Progenitor cell of endocrine pancreas (in vitro differentiated cells): ENCODE measurements at regions not wholly inside any gene's neighbourhood (a gene's known extent, or its start where the extent isn't known, plus 50 kb on each side); places are given as distances from the start of the nearest gene placed in this dataset.
"Not testable (repeated sequence)": the region's sequence is repeated elsewhere in the genome, so short reads cannot be mapped to it uniquely, and the experiment has no call there.

Experiments used
- DNase-seq: peaks from one replicate; pipeline ENCODE4 v3.0.0; 2021; ENCODE audit warnings: low spot score; ENCODE audit not compliant: unreplicated experiment
- H3K27ac Mint-ChIP-seq: 2 replicates; pipeline ENCODE4 v1.8.0; 2021; ENCODE audit warnings: mild to moderate bottlenecking, moderate library complexity, mixed read lengths
- H3K27me3 Mint-ChIP-seq: 2 replicates; pipeline ENCODE4 v1.8.0; 2021; ENCODE audit warnings: mixed read lengths
- H3K36me3 Mint-ChIP-seq: 2 replicates; pipeline ENCODE4 v1.8.0; 2022; ENCODE audit warnings: mixed read lengths; ENCODE audit not compliant: insufficient read depth
- H3K4me1 Mint-ChIP-seq: 2 replicates; pipeline ENCODE4 v1.8.0; 2021; ENCODE audit warnings: low read depth, mixed read lengths
- H3K4me3 Mint-ChIP-seq: 2 replicates; pipeline ENCODE4 v1.8.0; 2021; ENCODE audit warnings: low read depth, mild to moderate bottlenecking, moderate library complexity, mixed read lengths
- H3K9me3 Mint-ChIP-seq: 2 replicates; pipeline ENCODE4 v1.8.0; 2021; ENCODE audit warnings: low read depth, mixed read lengths
- TF ChIP-seq, protein P1 (sequence below): fragments of 200-600 bp; sonication (generic); IDR thresholded peaks from one replicate; pipeline ENCODE4 v1.5.0; 2021; ENCODE audit warnings: antibody characterized with exemption, mild to moderate bottlenecking; ENCODE audit not compliant: unreplicated experiment

DNA sequence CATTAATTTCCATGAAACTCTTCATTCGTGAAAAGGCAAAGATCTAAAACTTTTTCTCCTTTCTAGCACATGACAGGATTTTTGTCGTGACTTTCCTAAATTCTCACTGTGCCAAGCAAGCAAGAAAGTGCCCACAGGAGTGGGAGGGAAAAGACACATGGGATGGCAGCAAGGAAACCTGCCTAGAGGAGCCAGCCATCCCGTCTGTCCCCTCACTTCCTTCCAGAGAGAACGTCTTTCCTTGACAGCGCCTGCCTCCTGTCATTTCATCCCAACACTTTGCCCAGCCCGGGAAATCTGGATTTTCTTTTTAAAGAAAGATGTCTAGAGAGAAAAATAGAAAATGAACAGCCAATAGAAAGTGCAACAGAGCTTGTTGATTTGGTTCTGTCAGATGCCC lies 200.6 kb upstream of the PTBP2 start:
- TF ChIP-seq, protein P1, sequence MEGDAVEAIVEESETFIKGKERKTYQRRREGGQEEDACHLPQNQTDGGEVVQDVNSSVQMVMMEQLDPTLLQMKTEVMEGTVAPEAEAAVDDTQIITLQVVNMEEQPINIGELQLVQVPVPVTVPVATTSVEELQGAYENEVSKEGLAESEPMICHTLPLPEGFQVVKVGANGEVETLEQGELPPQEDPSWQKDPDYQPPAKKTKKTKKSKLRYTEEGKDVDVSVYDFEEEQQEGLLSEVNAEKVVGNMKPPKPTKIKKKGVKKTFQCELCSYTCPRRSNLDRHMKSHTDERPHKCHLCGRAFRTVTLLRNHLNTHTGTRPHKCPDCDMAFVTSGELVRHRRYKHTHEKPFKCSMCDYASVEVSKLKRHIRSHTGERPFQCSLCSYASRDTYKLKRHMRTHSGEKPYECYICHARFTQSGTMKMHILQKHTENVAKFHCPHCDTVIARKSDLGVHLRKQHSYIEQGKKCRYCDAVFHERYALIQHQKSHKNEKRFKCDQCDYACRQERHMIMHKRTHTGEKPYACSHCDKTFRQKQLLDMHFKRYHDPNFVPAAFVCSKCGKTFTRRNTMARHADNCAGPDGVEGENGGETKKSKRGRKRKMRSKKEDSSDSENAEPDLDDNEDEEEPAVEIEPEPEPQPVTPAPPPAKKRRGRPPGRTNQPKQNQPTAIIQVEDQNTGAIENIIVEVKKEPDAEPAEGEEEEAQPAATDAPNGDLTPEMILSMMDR: no peak
- no peaks in the 10 kb centered on the region for H3K27me3 Mint-ChIP-seq
- H3K27ac Mint-ChIP-seq: no peak overlapping the region
- DNase-seq: no peak
- H3K4me1 Mint-ChIP-seq: peaks cover 7% of the 10 kb centered on the region
- no peaks in the 10 kb centered on the region for H3K36me3 Mint-ChIP-seq
- H3K4me3 Mint-ChIP-seq: no peak overlapping the region
- no peaks in the 10 kb centered on the region for H3K9me3 Mint-ChIP-seq

DNA sequence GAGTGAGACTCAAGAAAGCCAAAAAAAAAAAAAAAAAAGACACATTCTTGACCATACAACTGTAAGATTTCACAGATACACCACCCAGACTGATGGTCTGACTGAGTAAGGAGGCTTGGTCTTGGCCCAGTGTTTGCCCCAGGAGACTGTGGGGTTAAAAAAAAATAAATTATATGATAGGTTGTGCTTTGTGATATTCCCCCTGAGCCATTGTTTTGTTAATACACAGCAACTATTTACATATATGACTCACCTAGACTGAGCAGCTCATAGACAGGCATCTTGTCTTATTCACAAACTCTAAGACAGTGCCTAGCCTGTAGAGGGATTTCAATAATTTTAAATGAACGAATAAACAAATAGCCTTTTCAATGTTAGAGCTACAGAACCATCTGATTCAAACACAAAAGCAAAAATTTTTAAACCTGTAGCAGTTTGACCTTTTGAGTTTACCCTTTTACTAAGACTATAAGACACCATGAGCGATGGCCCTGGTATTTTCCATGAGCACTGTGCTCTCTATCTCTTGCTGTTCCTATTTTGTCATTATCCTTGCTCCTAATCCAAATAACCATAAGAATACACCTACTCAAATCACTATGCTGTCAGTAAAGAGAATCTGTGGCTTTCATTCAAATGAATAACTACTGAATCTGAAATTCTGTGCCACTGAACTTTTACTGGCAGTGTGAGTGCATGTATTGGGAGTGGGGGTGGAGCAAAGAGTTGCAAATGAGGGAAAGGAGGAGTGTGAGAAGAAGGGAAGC lies 199.4 kb upstream of the PTBP2 start:
- Mint-ChIP-seq H3K27ac (no peak overlapping the region), H3K4me1 (peaks cover 5% of the 10 kb centered on the region), H3K36me3 (no peaks in the 10 kb centered on the region), H3K9me3 (peaks cover 2% of the 10 kb centered on the region), H3K27me3 (no peaks in the 10 kb centered on the region), H3K4me3 (no peak overlapping the region)
- DNase-seq: no peak
- TF ChIP-seq, protein P1: no peak

DNA sequence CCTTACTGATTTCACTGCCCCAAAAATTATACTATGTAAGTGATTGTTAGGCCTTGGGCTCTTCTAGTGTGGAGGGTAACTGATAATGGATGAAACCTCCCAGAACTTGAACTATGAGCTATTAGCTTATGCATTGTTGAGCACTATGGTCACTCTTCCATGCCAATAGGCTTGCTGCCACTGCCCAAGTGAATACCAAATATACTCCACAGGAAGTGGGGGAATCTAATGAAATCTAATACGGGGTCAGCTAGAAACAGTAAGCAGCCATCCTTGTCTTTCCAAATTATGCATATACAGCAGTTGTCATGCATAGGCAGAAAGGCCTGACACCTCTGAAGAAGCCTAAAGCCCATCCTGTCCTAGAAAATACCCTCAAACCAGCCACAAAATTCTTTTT lies 198.7 kb upstream of the PTBP2 start:
- Mint-ChIP-seq H3K4me3 (no peak overlapping the region), H3K36me3 (no peaks in the 10 kb centered on the region), H3K27me3 (no peaks in the 10 kb centered on the region), H3K9me3 (peaks cover 6% of the 10 kb centered on the region), H3K4me1 (peaks cover 5% of the 10 kb centered on the region), H3K27ac (no peak overlapping the region)
- no peak for DNase-seq
- TF ChIP-seq, protein P1: no peak

DNA sequence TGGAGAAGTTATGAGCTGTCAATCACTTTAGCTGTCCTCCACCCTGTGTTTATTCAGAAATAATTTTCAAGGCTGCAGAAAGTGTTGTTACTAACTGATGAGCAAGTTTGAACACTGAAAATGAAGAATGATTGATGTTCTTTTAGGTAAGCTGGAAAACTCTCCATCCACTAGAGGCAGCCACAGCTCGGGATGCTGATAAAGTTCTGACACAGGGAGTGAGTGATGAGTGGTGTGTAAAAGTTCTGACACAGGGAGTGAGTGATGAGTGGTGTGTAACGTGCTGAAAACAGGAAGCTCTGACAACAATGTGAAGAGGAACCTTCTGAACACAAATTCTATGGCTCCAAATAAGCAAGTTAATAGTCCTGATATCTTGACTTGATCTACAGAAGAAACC lies 197.5 kb upstream of the PTBP2 start:
- TF ChIP-seq, protein P1: no peak
- Mint-ChIP-seq H3K36me3 (peaks cover 3% of the 10 kb centered on the region), H3K27me3 (no peaks in the 10 kb centered on the region), H3K4me1 (peaks cover 5% of the 10 kb centered on the region), H3K27ac (no peak overlapping the region), H3K9me3 (peaks cover 16% of the 10 kb centered on the region), H3K4me3 (no peak overlapping the region)
- DNase-seq: no peak

DNA sequence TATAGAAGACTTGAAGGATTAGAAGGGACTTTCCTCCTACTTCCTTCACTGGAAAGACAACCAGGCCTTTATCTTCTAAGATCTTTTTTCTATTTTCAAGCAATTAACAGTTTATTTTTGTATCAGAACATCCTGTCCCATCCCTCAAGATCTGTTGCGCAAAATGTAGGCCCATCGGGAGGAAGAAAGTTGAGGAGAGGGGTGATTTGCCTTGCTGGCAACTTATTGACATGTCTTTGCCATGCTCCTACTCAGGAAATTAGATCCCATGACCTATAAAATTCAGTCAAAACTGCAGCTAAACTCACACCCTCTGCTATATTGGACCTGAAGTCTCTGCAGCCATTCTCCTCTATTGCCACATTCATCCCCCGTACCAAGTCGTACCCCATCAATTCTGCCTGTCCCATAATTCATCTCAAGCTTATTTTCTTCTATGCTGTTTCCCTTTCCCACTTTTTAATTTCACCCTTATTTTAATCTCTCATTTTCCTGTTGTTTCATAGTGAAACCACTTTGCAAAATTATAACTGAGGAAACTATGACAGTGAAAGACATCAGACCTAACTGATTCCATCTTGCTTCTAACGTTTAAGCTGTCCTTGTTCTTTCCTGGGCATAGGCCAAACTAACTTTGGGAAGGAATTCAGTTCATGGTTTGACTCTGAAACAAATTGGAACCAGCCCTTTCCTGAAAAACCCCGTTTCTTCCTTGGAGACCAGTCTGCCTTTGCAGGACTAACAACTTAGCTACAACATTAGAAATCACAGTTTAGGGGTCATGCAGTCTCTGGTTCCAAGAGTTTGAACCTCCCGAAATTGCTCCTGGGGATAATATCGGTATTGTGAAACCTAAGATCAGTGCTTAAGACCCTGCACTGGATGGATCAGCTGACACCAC lies 195.7 kb upstream of the PTBP2 start:
- TF ChIP-seq, protein P1: no peak
- DNase-seq: no peak
- Mint-ChIP-seq H3K27me3 (no peaks in the 10 kb centered on the region), H3K4me1 (no peaks in the 10 kb centered on the region), H3K9me3 (peaks cover 20% of the 10 kb centered on the region), H3K36me3 (peaks cover 5% of the 10 kb centered on the region), H3K27ac (no peak overlapping the region), H3K4me3 (no peak overlapping the region)

DNA sequence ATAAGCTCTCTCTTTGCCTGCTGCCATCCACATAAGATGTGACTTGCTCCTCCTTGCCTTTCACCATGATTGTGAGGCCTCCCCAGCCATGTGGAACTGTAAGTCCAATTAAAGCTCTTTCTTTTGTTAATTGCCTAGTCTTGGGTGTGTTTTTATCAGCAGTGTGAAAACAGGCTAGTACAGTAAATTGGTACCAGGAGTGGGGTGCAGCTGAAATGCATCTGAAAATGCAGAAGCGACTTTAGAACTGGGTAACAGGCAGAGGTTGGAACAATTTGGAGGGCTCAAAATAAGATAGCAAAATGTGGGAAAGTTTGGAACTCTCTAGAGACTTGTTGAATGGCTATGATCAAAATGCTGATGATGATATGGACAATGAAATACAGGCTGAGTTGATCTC lies 192.9 kb upstream of the PTBP2 start:
- not testable (repeated sequence) for H3K4me1 Mint-ChIP-seq, H3K27me3 Mint-ChIP-seq, H3K36me3 Mint-ChIP-seq, H3K27ac Mint-ChIP-seq, H3K4me3 Mint-ChIP-seq, DNase-seq
- H3K9me3 Mint-ChIP-seq: peaks cover 27% of the 10 kb centered on the region
